PC-3 (cell line): ENCODE measurements at regions not wholly inside any gene's neighbourhood (a gene's known extent, or its start where the extent isn't known, plus 50 kb on each side); places are given as distances from the start of the nearest gene placed in this dataset.

ENCODE experiments used
- ATAC-seq: fragments of 200-7000 bp; cut with Tn5 transposase; 2 replicates; pipeline ENCODE4 v1.9.1; 2020; ENCODE audit warnings: mild to moderate bottlenecking, moderate library complexity
- BruUV-seq: library from RNA; stranded (reverse); fragments of 400-500 nt; replicated peaks from 2 replicates; lab custom pipeline; 2021; lab: Mats Ljungman, UMichigan
- CTCF ChIA-PET: fragments of 300-600 bp; sonication (Branson Sonifier 250); formaldehyde crosslinking; loops from one replicate; lab custom pipeline; 2022; ENCODE audit warnings: antibody characterized with exemption; lab: Charles Lee
- POLR2A ChIA-PET: fragments of 300-600 bp; sonication (Branson Sonifier 250); formaldehyde crosslinking; loops from one replicate; lab custom pipeline; 2022; ENCODE audit warnings: antibody characterized with exemption; ENCODE audit not compliant: unreplicated experiment; lab: Charles Lee
- DNase-seq: peaks from one replicate; pipeline ENCODE4 v3.0.0-alpha.2; 2015
- H2AFZ ChIP-seq: fragments of 300-600 bp; sonication (generic); 2 replicates; pipeline ENCODE4 v1.6.0; 2016; ENCODE audit warnings: antibody characterized with exemption, low read length
- H3F3A ChIP-seq: fragments of 300-600 bp; sonication (generic); one replicate; pipeline ENCODE4 v1.6.0; 2017; ENCODE audit warnings: antibody characterized with exemption, low read length, control low read depth, mild to moderate bottlenecking; ENCODE audit not compliant: unreplicated experiment
- H3K27ac ChIP-seq: fragments of 300-600 bp; sonication (generic); 2 replicates; pipeline ENCODE4 v1.5.1; 2016; ENCODE audit warnings: mild to moderate bottlenecking, low read length
- H3K27me3 ChIP-seq: fragments of 300-600 bp; sonication (generic); 2 replicates; pipeline ENCODE4 v1.6.1; 2016; ENCODE audit warnings: low read length, mixed read lengths
- H3K36me3 ChIP-seq: fragments of 300-600 bp; sonication (generic); 2 replicates; pipeline ENCODE4 v1.6.1; 2016; ENCODE audit warnings: low read depth, mixed run types, low read length, mixed read lengths
- H3K4me1 ChIP-seq: fragments of 300-600 bp; sonication (generic); 2 replicates; pipeline ENCODE4 v1.5.1; 2016; ENCODE audit warnings: low read length; ENCODE audit not compliant: insufficient read depth
- H3K4me2 ChIP-seq: fragments of 300-600 bp; sonication (generic); 2 replicates; pipeline ENCODE4 v1.6.0; 2016; ENCODE audit warnings: low read length
- H3K4me3 ChIP-seq: fragments of 300-600 bp; sonication (generic); 2 replicates; pipeline ENCODE4 v1.5.1; 2016; ENCODE audit warnings: mild to moderate bottlenecking, low read length, mixed read lengths
- H3K79me2 ChIP-seq: fragments of 300-600 bp; sonication (generic); 2 replicates; pipeline ENCODE4 v1.6.1; 2017; ENCODE audit warnings: low read length, mixed read lengths
- H3K9ac ChIP-seq: fragments of 300-600 bp; sonication (generic); 2 replicates; pipeline ENCODE4 v1.6.0; 2016; ENCODE audit warnings: mild to moderate bottlenecking, low read length
- H3K9me2 ChIP-seq: fragments of 300-600 bp; sonication (generic); replicated peaks from 2 replicates; pipeline ENCODE4 v1.6.1; 2016; ENCODE audit warnings: mixed run types, low read length, mixed read lengths
- H3K9me3 ChIP-seq: fragments of 300-600 bp; sonication (generic); 2 replicates; pipeline ENCODE4 v1.6.1; 2016; ENCODE audit warnings: low read length, mixed read lengths
- H4K20me1 ChIP-seq: fragments of 300-600 bp; sonication (generic); 2 replicates; pipeline ENCODE4 v1.6.1; 2016; ENCODE audit warnings: low read length, mixed read lengths
- CTCF ChIP-seq: fragments of 300-600 bp; sonication (generic); conservative IDR thresholded peaks from 2 replicates; pipeline ENCODE4 v1.5.1; 2017; ENCODE audit warnings: antibody characterized with exemption, low read depth, mild to moderate bottlenecking, low read length
- EZH2 ChIP-seq: fragments of 300-600 bp; sonication (generic); IDR thresholded peaks from one replicate; pipeline ENCODE4 v1.6.1; 2017; ENCODE audit warnings: antibody characterized with exemption, mild to moderate bottlenecking, low read length; ENCODE audit not compliant: unreplicated experiment
- EZH2phosphoT487 ChIP-seq: fragments of 300-600 bp; sonication (generic); IDR thresholded peaks from 2 replicates; pipeline ENCODE4 v1.6.1; 2018; ENCODE audit warnings: mild to moderate bottlenecking, antibody characterized with exemption, low read length, borderline replicate concordance
- intact Hi-C: fragments of 100-400 bp; cut with micrococcal nuclease; formaldehyde crosslinking; loops from 2 replicates; pipeline ENCODE4 v1.9.0; 2023

GRCh38 chr7:41038211-41038610 lies 664.7 kb downstream of the INHBA start:
- Histone ChIP-seq H3K9me2 (no peaks in the 10 kb centered on the region), H3K79me2 (no peaks in the 10 kb centered on the region), H3K4me2 (no peak overlapping the region), H3K9ac (no peak overlapping the region), H2AFZ (no peak overlapping the region), H3K4me1 (no peaks in the 10 kb centered on the region), H3K36me3 (no peaks in the 10 kb centered on the region), H3F3A (no peaks in the 10 kb centered on the region), H3K27me3 (no peaks in the 10 kb centered on the region), H4K20me1 (no peaks in the 10 kb centered on the region), H3K4me3 (no peak overlapping the region), H3K27ac (no peak overlapping the region), H3K9me3 (no peaks in the 10 kb centered on the region)
- ChIA-PET POLR2A (no interaction called here), CTCF (interaction anchor here (0.6 kb wide), 1 partner anchor 141 kb away, joined by 6 read pairs; no protein-coding TSS in a partner anchor)
- no peak for DNase-seq
- BruUV-seq: no TSS peak
- intact Hi-C loops: no loop called here
- TF ChIP-seq CTCF: no peak
- no peak for ATAC-seq

GRCh38 chr7:41037691-41038090 lies 665.2 kb downstream of the INHBA start:
- H3K79me2 ChIP-seq: no peaks in the 10 kb centered on the region
- H3K9me2 ChIP-seq: no peaks in the 10 kb centered on the region
- no TSS peak for BruUV-seq
- intact Hi-C loops: no loop called here
- no peak for DNase-seq
- no peak overlapping the region for H2AFZ ChIP-seq
- no peaks in the 10 kb centered on the region for H3K4me1 ChIP-seq
- H3K36me3 ChIP-seq: no peaks in the 10 kb centered on the region
- no peaks in the 10 kb centered on the region for H3K27me3 ChIP-seq
- CTCF ChIA-PET: interaction anchor here (0.6 kb wide), 1 partner anchor 141 kb away, joined by 6 read pairs; no protein-coding TSS in a partner anchor
- no peaks in the 10 kb centered on the region for H4K20me1 ChIP-seq
- no peak for TF ChIP-seq CTCF
- no peak for TF ChIP-seq EZH2phosphoT487
- TF ChIP-seq EZH2: no peak
- ATAC-seq: no peak
- no peak overlapping the region for H3K4me3 ChIP-seq
- H3K9ac ChIP-seq: no peak overlapping the region
- H3K9me3 ChIP-seq: no peaks in the 10 kb centered on the region
- no peak overlapping the region for H3K27ac ChIP-seq
- no peaks in the 10 kb centered on the region for H3F3A ChIP-seq
- POLR2A ChIA-PET: no interaction called here
- no peak overlapping the region for H3K4me2 ChIP-seq

GRCh38 chr7:41035794-41036193 lies 667.1 kb downstream of the INHBA start:
- no peak for DNase-seq
- no peak for ATAC-seq
- H3K4me2 ChIP-seq: no peak overlapping the region
- BruUV-seq: no TSS peak
- H2AFZ ChIP-seq: no peak overlapping the region
- H3F3A ChIP-seq: no peaks in the 10 kb centered on the region
- H3K36me3 ChIP-seq: no peaks in the 10 kb centered on the region
- H4K20me1 ChIP-seq: no peaks in the 10 kb centered on the region
- no peaks in the 10 kb centered on the region for H3K27me3 ChIP-seq
- no peak overlapping the region for H3K27ac ChIP-seq
- no peak overlapping the region for H3K4me3 ChIP-seq
- no peaks in the 10 kb centered on the region for H3K79me2 ChIP-seq
- intact Hi-C loops: no loop called here
- no peaks in the 10 kb centered on the region for H3K9me3 ChIP-seq
- CTCF ChIA-PET: no interaction called here
- TF ChIP-seq EZH2 (no peak), CTCF (no peak), EZH2phosphoT487 (no peak)
- H3K9ac ChIP-seq: no peak overlapping the region
- H3K4me1 ChIP-seq: peaks cover 8% of the 10 kb centered on the region
- H3K9me2 ChIP-seq: no peaks in the 10 kb centered on the region
- POLR2A ChIA-PET: interaction anchor here (0.5 kb wide), 1 partner anchor 671 kb away, joined by 3 read pairs; no protein-coding TSS in a partner anchor
